ENCODE measurements at regions not wholly inside any gene's neighbourhood (a gene's known extent, or its start where the extent isn't known, plus 50 kb on each side); places are given as distances from the start of the nearest gene placed in this dataset. TPM values are rescaled to one million over a fixed set of nuclear protein-coding genes. Genes with fewer than 3 reads are reported as not detected.

DNA sequence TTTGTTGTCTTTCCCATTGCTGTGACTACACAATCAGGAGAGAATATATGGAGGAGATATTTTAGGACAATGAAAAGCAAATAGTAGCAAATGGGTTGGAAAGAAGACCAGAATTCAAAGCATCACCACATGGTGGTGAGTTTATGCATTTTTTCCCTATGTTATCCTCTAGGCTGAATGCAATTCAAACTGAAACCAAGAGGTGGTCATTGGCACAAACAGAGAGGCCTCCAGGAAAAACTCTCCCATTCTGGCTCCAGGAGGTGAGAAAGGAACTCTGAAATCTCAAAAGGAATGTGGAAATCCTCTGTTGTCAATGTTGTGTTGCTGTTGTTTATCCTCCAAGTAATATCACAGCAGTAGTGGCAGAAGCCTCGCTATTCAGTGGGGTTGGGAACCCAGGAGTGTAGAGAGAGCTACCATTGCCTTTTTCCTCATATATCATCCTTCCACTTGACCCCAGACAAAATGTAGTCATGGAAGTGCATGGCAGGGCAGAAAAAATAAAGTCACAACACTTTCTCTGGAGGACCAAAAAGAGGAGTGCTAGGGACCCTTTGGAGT, 819.1 kb downstream of the GRID1 start:
- WGBS (ENCODE audit: insufficient coverage): no CpG with 5 or more reads among the region's 1 CpG
- intact Hi-C loops (cut with micrococcal nuclease): no loop called here

DNA sequence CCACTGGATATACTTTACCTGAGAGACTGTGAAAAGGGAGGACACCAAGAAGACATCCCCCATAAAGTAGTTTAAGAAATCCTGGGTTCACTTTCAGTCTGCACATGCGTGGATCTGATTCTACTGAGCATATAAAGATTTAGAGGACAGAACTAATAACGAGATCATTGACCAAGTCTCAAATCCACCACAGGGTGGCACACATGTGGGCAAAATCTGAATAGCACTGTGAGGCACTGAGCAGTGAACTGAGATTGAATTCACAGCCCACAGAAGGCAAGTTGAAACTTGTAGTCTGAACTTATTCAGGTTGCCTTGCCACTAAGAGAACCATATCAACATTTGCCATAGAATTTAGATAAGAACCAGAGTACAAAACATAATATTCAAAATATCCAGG, 818.6 kb downstream of the GRID1 start:
- H3K36me3 Mint-ChIP-seq: no peaks in the 10 kb centered on the region
- no peak overlapping the region for H3K27ac Mint-ChIP-seq
- Histone ChIP-seq H4K20me1 (ENCODE audit: insufficient read depth, low read length) (no peaks in the 10 kb centered on the region), H3K4me2 (replicated peaks; ENCODE audit: extremely low read depth, low read length, poor library complexity, severe bottlenecking) (no peak overlapping the region), H3K79me2 (ENCODE audit: insufficient read depth, low read length) (no peaks in the 10 kb centered on the region), H3K27ac (ENCODE audit: low read depth in 1 of 2, low read length in 2 of 2) (no peak overlapping the region), H3K4me3 (replicated peaks in 1 of 3; ENCODE audit: low read depth in 2 of 3, low read length in 3 of 3) (no peak overlapping the region), H3K9me3 (replicated peaks in 1 of 2; ENCODE audit: control insufficient read depth in 1 of 2, insufficient read depth in 1 of 2, low read length in 2 of 2) (no peaks in the 10 kb centered on the region), H3K4me1 (ENCODE audit: control insufficient read depth in 1 of 2, insufficient read depth in 2 of 2, low read length in 2 of 2) (no peaks in the 10 kb centered on the region), H3K36me3 (replicated peaks in 1 of 2; ENCODE audit: control insufficient read depth in 1 of 2, insufficient read depth in 2 of 2, low read length in 2 of 2) (no peaks in the 10 kb centered on the region), H2AFZ (ENCODE audit: insufficient read depth, low read depth, low read length, poor library complexity, severe bottlenecking) (no peak overlapping the region), H3K27me3 (ENCODE audit: control insufficient read depth in 2 of 2, insufficient read depth in 2 of 2, low read length in 2 of 2) (no peaks in the 10 kb centered on the region), H3K9ac (ENCODE audit: insufficient read depth, low read length, poor library complexity, severe bottlenecking) (no peak overlapping the region)
- no peaks in the 10 kb centered on the region for H3K27me3 Mint-ChIP-seq (ENCODE audit: low read depth in 3 of 3)
- TF ChIP-seq, protein P1, sequence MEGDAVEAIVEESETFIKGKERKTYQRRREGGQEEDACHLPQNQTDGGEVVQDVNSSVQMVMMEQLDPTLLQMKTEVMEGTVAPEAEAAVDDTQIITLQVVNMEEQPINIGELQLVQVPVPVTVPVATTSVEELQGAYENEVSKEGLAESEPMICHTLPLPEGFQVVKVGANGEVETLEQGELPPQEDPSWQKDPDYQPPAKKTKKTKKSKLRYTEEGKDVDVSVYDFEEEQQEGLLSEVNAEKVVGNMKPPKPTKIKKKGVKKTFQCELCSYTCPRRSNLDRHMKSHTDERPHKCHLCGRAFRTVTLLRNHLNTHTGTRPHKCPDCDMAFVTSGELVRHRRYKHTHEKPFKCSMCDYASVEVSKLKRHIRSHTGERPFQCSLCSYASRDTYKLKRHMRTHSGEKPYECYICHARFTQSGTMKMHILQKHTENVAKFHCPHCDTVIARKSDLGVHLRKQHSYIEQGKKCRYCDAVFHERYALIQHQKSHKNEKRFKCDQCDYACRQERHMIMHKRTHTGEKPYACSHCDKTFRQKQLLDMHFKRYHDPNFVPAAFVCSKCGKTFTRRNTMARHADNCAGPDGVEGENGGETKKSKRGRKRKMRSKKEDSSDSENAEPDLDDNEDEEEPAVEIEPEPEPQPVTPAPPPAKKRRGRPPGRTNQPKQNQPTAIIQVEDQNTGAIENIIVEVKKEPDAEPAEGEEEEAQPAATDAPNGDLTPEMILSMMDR (IDR thresholded peaks at IDR 0.05): no peak
- H3K4me1 Mint-ChIP-seq: no peaks in the 10 kb centered on the region
- 100% methylated on average over 1 of the region's 2 CpGs for whole genome bisulfite sequencing (ENCODE audit: insufficient coverage)
- intact Hi-C loops (cut with micrococcal nuclease): no loop called here
- DNase-seq: no peak
- H3K9me3 Mint-ChIP-seq: peaks cover 0 to 2% (median 0%) of the 10 kb centered on the region in 7 donors
- no peak overlapping the region for H3K4me3 Mint-ChIP-seq

More for the DNA sequence above, 819.1 kb downstream of the GRID1 start:
- Histone ChIP-seq H3K4me1 (ENCODE audit: control insufficient read depth in 1 of 2, insufficient read depth in 2 of 2, low read length in 2 of 2) (no peaks in the 10 kb centered on the region), H4K20me1 (ENCODE audit: insufficient read depth, low read length) (no peaks in the 10 kb centered on the region), H2AFZ (ENCODE audit: insufficient read depth, low read depth, low read length, poor library complexity, severe bottlenecking) (no peak overlapping the region), H3K4me3 (replicated peaks in 1 of 3; ENCODE audit: low read depth in 2 of 3, low read length in 3 of 3) (no peak overlapping the region), H3K36me3 (replicated peaks in 1 of 2; ENCODE audit: control insufficient read depth in 1 of 2, insufficient read depth in 2 of 2, low read length in 2 of 2) (no peaks in the 10 kb centered on the region), H3K4me2 (replicated peaks; ENCODE audit: extremely low read depth, low read length, poor library complexity, severe bottlenecking) (no peak overlapping the region), H3K27me3 (ENCODE audit: control insufficient read depth in 2 of 2, insufficient read depth in 2 of 2, low read length in 2 of 2) (no peaks in the 10 kb centered on the region), H3K27ac (ENCODE audit: low read depth in 1 of 2, low read length in 2 of 2) (no peak overlapping the region), H3K9me3 (replicated peaks in 1 of 2; ENCODE audit: control insufficient read depth in 1 of 2, insufficient read depth in 1 of 2, low read length in 2 of 2) (no peaks in the 10 kb centered on the region), H3K9ac (ENCODE audit: insufficient read depth, low read length, poor library complexity, severe bottlenecking) (no peak overlapping the region), H3K79me2 (ENCODE audit: insufficient read depth, low read length) (no peaks in the 10 kb centered on the region)
- Mint-ChIP-seq H3K27ac (no peak overlapping the region), H3K27me3 (ENCODE audit: low read depth in 3 of 3) (no peaks in the 10 kb centered on the region), H3K36me3 (no peaks in the 10 kb centered on the region), H3K4me1 (no peaks in the 10 kb centered on the region), H3K9me3 (peaks cover 0 to 2% (median 0%) of the 10 kb centered on the region in 7 donors), H3K4me3 (no peak overlapping the region)
- TF ChIP-seq, protein P1 (IDR thresholded peaks at IDR 0.05): no peak
- DNase-seq: no peak

Small RNA genes lying in the stretch of these regions (small RNA-seq; reads per million reads assigned to genes)
- not detected for gene RNU6-325P (ENCODE audit: insufficient read length, low read depth)
